NT2/D1 (cell line): ENCODE measurements at regions not wholly inside any gene's neighbourhood (a gene's known extent, or its start where the extent isn't known, plus 50 kb on each side); places are given as distances from the start of the nearest gene placed in this dataset.
A peak's percentile ranks its signal among the peaks of the same experiment; 100 is the strongest.

Source experiments
- DNase-seq: peaks from one replicate; pipeline ENCODE4 v3.0.0-alpha.2; 2011; ENCODE audit warnings: low read depth, low spot score
- H3K27me3 ChIP-seq: 2 replicates; pipeline ENCODE4 v1.6.0; 2011; ENCODE audit warnings: mild to moderate bottlenecking; ENCODE audit not compliant: insufficient read length, insufficient read depth
- H3K36me3 ChIP-seq: 2 replicates; pipeline ENCODE4 v1.6.1; 2011; ENCODE audit warnings: mild to moderate bottlenecking, low read length, mixed read lengths; ENCODE audit not compliant: insufficient read depth, insufficient read length
- H3K4me1 ChIP-seq: 2 replicates; pipeline ENCODE4 v1.5.1; 2011; ENCODE audit not compliant: insufficient read depth, insufficient read length
- H3K4me3 ChIP-seq: 2 replicates; pipeline ENCODE4 v1.5.1; 2011; ENCODE audit warnings: low read depth; ENCODE audit not compliant: insufficient read length
- H3K9ac ChIP-seq: 2 replicates; pipeline ENCODE4 v1.6.0; 2011; ENCODE audit warnings: low read depth; ENCODE audit not compliant: insufficient read length
- H3K9me3 ChIP-seq: 2 replicates; pipeline ENCODE4 v1.5.1; 2011; ENCODE audit warnings: mild to moderate bottlenecking, low read length; ENCODE audit not compliant: insufficient read depth
- SUZ12 ChIP-seq: IDR thresholded peaks from 2 replicates; pipeline ENCODE4 v1.6.1; 2011; ENCODE audit not compliant: insufficient read length, insufficient read depth; ENCODE audit errors: extremely low read depth
- YY1 ChIP-seq: IDR thresholded peaks from 2 replicates; pipeline ENCODE4 v1.6.1; 2011; ENCODE audit not compliant: insufficient read length, insufficient read depth
- ZNF274 ChIP-seq: IDR thresholded peaks from 2 replicates; pipeline ENCODE4 v1.6.1; 2011; ENCODE audit warnings: mild to moderate bottlenecking, low read depth, low read length

DNA sequence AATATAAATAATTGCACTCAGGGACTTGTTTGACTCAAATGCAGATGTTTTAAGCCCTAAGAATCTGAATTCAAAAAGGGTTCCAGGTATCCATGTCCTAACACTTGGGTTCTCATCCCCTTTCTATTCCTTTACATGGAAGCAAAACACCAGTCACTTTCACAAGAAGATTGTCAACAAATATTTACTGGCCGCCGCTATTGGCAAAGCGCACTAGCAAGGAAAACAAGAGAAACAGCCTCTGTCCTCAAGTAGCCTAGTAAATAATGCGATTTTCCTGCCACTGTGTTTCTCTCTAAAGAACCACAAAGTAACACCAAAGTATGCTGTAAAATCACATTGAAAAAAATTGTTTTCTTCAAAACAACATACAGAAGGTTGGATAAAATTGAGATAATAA, 66.7 kb upstream of the EZH2 start:
- Histone ChIP-seq H3K27me3 (no peaks in the 10 kb centered on the region), H3K4me1 (no peaks in the 10 kb centered on the region), H3K9ac (no peak overlapping the region), H3K4me3 (no peak overlapping the region), H3K36me3 (no peaks in the 10 kb centered on the region), H3K9me3 (no peaks in the 10 kb centered on the region)
- TF ChIP-seq YY1 (no peak), SUZ12 (no peak), ZNF274 (no peak)
- DNase-seq, result no peak

DNA sequence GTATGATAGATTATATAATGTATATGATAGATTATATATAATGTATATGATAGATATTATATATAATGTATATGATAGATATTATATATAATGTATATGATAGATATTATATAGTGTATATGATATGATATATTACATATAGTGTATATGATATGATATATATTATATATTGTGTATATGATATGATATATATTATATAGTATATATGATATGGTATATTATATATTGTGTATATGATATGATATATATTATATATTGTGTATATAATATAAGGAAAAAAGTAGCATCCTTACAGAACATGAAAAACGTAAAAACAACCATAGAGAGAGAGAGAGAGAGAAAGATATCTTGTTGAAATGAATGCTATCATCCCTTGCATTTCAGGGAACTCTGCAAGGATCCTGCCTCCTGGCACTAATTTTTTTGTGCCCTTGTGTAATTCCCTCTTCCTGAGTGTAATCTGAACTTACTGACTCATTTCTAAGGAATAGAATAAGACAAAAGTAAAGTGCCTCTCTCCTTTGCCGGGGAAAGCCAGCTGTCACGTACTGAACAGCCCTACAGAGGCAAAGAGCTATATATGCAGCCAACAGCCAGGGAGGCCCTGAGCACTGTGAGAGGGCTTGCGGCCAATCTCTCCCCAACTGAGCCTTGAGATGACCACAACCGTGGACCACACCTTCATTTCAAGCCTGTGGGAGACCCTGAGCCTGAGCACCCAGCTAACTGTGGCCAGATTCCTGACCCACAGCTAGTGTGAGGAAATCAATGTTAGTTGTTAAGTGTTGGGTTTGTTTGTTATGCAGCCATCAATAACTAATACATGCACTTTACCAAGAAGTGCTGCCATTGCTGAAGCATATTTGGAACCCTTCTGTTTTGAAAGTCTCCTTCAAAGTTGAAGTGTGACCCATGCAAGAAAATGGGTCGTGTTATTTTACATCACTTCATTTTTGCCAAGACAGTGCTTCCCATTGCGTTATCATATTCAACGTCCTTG, 61.1 kb upstream of the EZH2 start:
- Histone ChIP-seq H3K9me3 (no peaks in the 10 kb centered on the region), H3K36me3 (no peaks in the 10 kb centered on the region), H3K27me3 (peaks cover 9% of the 10 kb centered on the region), H3K4me3 (no peak overlapping the region), H3K9ac (no peak overlapping the region), H3K4me1 (no peaks in the 10 kb centered on the region)
- DNase-seq, result no peak
- no peak for TF ChIP-seq ZNF274
- no peak for TF ChIP-seq YY1
- TF ChIP-seq SUZ12, result no peak

DNA sequence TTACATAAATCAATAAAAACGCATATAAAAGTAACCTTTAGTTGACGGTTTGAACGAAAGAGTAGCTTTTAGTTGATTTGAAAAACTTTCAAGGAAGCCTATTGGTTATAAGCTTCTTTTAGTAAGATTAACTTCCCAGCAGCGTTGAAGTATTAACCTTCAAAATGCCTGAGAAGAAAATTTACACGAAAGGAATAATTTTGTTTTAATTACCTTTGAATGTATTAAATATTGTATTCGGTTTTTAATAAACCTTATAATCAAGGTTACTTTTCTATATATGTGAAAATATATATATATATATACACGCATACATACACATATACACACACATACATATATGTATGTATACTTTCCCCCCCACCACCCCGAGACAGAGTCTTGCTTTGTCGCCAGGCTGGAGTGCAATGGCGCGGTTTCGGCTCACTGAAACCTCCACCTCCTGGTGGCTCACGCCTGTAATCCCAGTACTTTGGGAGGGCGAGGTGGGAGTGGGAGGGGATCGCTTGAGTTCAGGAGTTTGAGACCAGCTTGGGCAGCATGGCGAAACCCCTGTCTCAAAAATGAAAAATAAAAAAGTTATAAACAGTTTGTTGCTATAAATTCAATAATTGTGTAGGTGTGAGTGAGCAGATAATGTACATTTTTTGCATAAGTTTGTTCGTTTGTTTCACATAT, 57.6 kb upstream of the EZH2 start:
- Histone ChIP-seq H3K27me3 (peaks cover 12% of the 10 kb centered on the region), H3K4me1 (no peaks in the 10 kb centered on the region), H3K9ac (no peak overlapping the region), H3K9me3 (no peaks in the 10 kb centered on the region), H3K36me3 (no peaks in the 10 kb centered on the region), H3K4me3 (peak overlapping the region; percentile 21)
- TF ChIP-seq SUZ12 (no peak), YY1 (no peak), ZNF274 (no peak)
- peak; percentile 72 for DNase-seq

DNA sequence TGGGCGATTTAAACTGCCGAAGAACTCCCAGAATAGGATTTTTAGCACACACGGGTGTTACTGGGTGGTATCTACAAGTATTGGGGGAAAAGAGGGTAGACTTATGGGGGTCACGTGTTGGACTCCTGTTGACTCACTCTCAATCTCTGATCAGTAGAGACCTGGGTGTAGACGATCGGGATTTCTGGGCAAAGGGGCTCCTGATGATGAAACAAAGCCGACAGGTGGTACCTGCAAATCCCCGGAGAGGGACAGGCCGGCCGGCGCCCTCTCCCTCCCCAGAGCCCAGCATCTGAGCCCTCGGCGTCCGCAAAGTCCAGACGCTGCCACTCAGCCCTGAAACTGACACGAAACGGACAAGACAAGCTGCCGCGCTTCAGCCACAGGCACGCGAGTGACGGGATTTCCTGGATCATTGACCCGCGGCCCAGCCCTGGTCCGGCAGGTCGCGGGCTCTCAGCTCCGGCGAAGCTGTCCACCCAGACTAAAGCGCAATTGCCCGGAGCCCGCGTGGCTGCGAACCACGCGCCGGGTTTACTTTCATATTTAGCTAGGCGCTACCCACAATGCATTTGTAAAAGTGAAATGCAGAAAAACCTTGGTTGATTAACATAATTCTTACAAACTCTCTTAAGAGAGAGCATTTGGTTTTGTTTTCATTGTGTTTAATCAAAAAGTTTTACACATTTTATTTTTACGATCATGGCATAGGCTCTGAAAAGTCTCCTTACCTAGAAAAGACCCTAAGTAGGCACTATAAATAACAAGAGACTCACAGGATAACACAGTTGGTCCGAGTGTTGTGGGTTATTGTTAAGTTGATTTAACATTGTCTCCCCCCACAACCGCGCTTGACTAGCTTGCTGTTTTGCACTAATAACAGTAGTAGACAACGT, 56.9 kb upstream of the EZH2 start:
- H3K36me3 ChIP-seq, result no peaks in the 10 kb centered on the region
- no peaks in the 10 kb centered on the region for H3K9me3 ChIP-seq
- DNase-seq, result no peak
- peak overlapping the region; percentile 70 for H3K4me3 ChIP-seq
- H3K4me1 ChIP-seq, result no peaks in the 10 kb centered on the region
- H3K9ac ChIP-seq, result peak overlapping the region; percentile 68
- H3K27me3 ChIP-seq, result peaks cover 12% of the 10 kb centered on the region
- no peak for TF ChIP-seq YY1
- TF ChIP-seq SUZ12, result no peak
- no peak for TF ChIP-seq ZNF274

DNA sequence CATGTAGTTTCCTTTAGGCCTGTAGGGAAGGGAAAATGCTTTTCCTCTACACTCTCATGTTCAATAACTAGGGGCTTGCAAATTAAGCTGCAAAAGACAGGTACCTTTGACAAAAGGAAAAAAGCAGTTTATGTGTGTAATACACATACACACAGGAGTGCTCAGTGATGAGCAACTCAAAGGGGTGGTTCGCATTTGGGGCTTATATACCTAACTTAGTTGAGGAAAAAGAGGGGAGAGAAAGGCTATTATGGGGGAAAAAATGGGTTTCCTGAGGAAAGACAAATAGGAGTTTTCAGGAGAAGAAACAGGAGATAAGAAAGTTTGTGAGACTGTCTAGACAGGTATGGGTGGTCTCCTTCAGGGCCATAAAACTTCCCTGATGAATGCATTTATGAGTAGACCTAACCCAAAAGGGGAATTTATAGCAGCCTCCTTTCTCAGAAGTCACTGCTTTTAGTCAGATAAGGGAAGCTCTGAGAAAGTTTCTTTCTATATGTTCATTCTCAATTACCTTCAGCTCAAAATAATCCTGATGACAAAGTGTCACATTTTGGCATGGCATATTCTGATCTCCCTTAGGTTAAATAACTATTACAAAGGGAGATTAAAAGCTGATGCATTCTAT, 55.2 kb upstream of the EZH2 start:
- Histone ChIP-seq H3K9me3 (no peaks in the 10 kb centered on the region), H3K27me3 (peaks cover 12% of the 10 kb centered on the region), H3K4me1 (no peaks in the 10 kb centered on the region), H3K4me3 (no peak overlapping the region), H3K36me3 (no peaks in the 10 kb centered on the region), H3K9ac (no peak overlapping the region)
- TF ChIP-seq ZNF274 (no peak), SUZ12 (no peak), YY1 (no peak)
- DNase-seq, result no peak

DNA sequence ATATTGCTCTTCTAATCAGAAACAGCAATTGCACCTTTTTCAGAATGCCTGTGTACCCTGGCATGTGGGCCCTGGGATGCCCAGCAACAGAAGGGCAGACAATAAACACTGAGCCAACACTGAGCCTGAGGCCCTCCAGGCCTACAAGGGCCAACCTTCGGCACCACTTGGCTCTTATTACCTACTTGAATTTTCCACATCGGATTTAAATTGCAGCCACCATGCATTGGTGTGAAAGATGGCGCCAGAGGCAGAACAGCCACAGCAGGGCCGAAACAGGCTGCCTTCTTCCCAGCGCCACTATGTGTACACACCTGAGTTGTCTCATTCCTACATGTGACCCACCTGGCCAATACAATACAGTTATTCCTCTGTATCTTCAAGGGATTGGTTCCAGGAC, 51.4 kb upstream of the EZH2 start:
- Histone ChIP-seq H3K9me3 (no peaks in the 10 kb centered on the region), H3K9ac (no peak overlapping the region), H3K4me3 (no peak overlapping the region), H3K27me3 (peaks cover 6% of the 10 kb centered on the region), H3K36me3 (no peaks in the 10 kb centered on the region), H3K4me1 (no peaks in the 10 kb centered on the region)
- no peak for DNase-seq
- TF ChIP-seq ZNF274 (no peak), SUZ12 (no peak), YY1 (no peak)
